ENCODE measurements at regions not wholly inside any gene's neighbourhood (a gene's known extent, or its start where the extent isn't known, plus 50 kb on each side); places are given as distances from the start of the nearest gene placed in this dataset.

GRCh38 chr5:74288038-74288437, 352.5 kb downstream of the ENC1 start:
- no peaks in the 10 kb centered on the region for H3K9me3 ChIP-seq (ENCODE audit: control insufficient read depth, insufficient read depth, low read depth, low read length)
- TF ChIP-seq ZNF391 (tag by site-specific recombination; IDR thresholded peaks at IDR 0.05; ENCODE audit: borderline replicate concordance, low read depth) = no peak
- no peak for TF ChIP-seq ZNF324 (tag by site-specific recombination; IDR thresholded peaks at IDR 0.05)
- TF ChIP-seq ZNF658 (tag by site-specific recombination; IDR thresholded peaks at IDR 0.05) = no peak
- no peak for TF ChIP-seq CTCF (tag by site-specific recombination; IDR thresholded peaks at IDR 0.05)
- POLR2A ChIA-PET = no interaction called here
- no peak overlapping the region for H3K27ac ChIP-seq (ENCODE audit: extremely low read depth, low read depth, low read length)
- no peak overlapping the region for H3K4me3 ChIP-seq (ENCODE audit: low read depth, low read length)
- H3K4me1 ChIP-seq (ENCODE audit: control insufficient read depth, insufficient read depth, low read length) = no peaks in the 10 kb centered on the region
- CTCF ChIA-PET = interaction anchor here (0.7 kb wide), 1 partner anchor 220 kb away, joined by 4 read pairs; no protein-coding TSS in a partner anchor
- H3K36me3 ChIP-seq (ENCODE audit: control insufficient read depth in 2 of 2, insufficient read depth in 1 of 2, low read length in 2 of 2) = no peaks in the 10 kb centered on the region

- no peak overlapping the region for H3K4me3 ChIP-seq (ENCODE audit: low read depth, low read length)
- TF ChIP-seq ZNF302 (tag by site-specific recombination; IDR thresholded peaks at IDR 0.05; ENCODE audit: low read depth) (no peak), ZNF239 (tag by site-specific recombination; IDR thresholded peaks at IDR 0.05) (no peak), HIC1 (tag by site-specific recombination; IDR thresholded peaks at IDR 0.05) (no peak), AEBP2 (tag by site-specific recombination; IDR thresholded peaks at IDR 0.05; ENCODE audit: borderline replicate concordance) (no peak), ZNF518A (tag by site-specific recombination; conservative IDR thresholded peaks at IDR 0.05; ENCODE audit: low read depth) (no peak), ZNF529 (tag by site-specific recombination; IDR thresholded peaks at IDR 0.05; ENCODE audit: insufficient replicate concordance) (no peak), ZFHX2 (tag by site-specific recombination; conservative IDR thresholded peaks at IDR 0.05) (no peak), SCRT2 (tag by site-specific recombination; IDR thresholded peaks at IDR 0.05) (no peak), SETDB1 (IDR thresholded peaks at IDR 0.05; ENCODE audit: insufficient read length, low read length) (no peak)
- no peaks in the 10 kb centered on the region for H3K4me1 ChIP-seq (ENCODE audit: control insufficient read depth, insufficient read depth, low read length)
- no peak overlapping the region for H3K27ac ChIP-seq (ENCODE audit: extremely low read depth, low read depth, low read length)
- H3K36me3 ChIP-seq (ENCODE audit: control insufficient read depth in 2 of 2, insufficient read depth in 1 of 2, low read length in 2 of 2) = no peaks in the 10 kb centered on the region
- CTCF ChIA-PET = no interaction called here
- POLR2A ChIA-PET = no interaction called here
- no peaks in the 10 kb centered on the region for H3K9me3 ChIP-seq (ENCODE audit: control insufficient read depth, insufficient read depth, low read depth, low read length)
These were observed 353.5 kb downstream of the ENC1 start for GRCh38 chr5:74286734-74287695.

All from HEK293 (cell line).